NCI-H526 (cell line): ENCODE measurements at regions not wholly inside any gene's neighbourhood (a gene's known extent, or its start where the extent isn't known, plus 50 kb on each side); places are given as distances from the start of the nearest gene placed in this dataset.
A peak's percentile ranks its signal among the peaks of the same experiment; 100 is the strongest.
"Not testable (repeated sequence)": the region's sequence is repeated elsewhere in the genome, so short reads cannot be mapped to it uniquely, and the experiment has no call there.

Experiments
- DNase-seq, 2 experiments: peaks; one replicate each; lab custom pipeline; 2025; lab: John Stamatoyannopoulos, UW

GRCh38 chr14:86905386-86905926 lies 1087.5 kb downstream of the GALC start:
- not testable (repeated sequence) for DNase-seq

- DNase-seq, result no peak
Measured at GRCh38 chr14:86902176-86902950, 1090.6 kb downstream of the GALC start.

DNA sequence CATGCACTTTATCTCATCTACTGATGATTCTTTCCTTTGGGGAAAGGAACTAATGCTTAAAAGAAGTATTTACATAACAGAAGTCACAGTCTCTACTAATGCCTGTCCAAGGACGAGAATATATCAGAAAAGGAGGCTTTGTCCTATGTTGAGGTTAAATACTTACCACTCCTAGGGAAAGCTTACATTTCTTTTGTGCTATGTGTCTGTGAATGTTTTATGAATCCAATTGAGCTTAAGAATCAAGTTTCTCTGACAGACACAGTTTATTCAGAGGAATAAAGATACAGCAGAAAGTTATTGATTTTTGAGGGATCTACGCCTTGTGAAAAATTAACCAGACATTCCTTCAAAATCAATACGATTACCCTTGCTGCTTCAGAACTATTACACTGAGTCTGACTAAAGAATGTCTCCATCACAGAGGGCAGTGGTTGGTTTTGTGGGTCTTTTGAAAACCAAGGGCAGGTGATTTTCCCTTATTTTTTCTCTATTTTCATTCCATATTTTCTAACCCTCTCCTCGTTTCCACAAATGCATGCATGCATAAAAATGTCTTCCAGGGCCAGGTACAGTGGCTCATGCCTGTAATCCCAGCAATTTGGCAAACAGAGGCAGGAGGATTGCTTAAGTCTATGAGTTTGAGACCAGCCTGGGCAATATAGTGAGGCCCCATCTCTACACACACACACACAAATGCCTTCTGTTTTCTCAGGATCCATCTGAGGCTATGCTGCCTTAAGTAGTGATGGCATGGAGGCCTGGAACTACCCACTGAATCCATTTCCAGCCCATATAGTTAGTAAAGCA lies 1095.1 kb downstream of the GALC start:
- no peak for DNase-seq

- DNase-seq, result no peak
Measured at GRCh38 chr14:86897224-86897623, 1095.8 kb downstream of the GALC start.

DNA sequence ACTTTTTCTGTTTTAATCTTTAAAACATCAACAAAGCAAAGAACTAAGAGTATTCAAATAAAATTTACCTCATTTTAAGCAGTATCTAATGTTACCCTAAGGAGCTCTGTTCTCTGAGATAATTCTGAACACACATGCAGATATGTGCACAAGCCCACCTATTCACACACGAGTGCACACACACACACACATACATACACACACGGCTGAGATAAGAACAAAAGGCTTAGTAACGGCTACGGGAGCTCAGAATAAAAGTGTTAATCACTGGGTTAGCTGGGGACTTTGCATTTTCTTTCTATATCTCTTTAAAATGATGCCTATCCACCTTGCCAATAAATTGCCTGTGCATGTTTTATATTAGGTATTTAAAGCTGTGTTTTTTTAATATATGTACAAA lies 1096.3 kb downstream of the GALC start:
- no peak for DNase-seq

GRCh38 chr14:86892152-86892956 lies 1100.6 kb downstream of the GALC start:
- DNase-seq, result peak in 1 of 2 experiments; percentile 31

DNA sequence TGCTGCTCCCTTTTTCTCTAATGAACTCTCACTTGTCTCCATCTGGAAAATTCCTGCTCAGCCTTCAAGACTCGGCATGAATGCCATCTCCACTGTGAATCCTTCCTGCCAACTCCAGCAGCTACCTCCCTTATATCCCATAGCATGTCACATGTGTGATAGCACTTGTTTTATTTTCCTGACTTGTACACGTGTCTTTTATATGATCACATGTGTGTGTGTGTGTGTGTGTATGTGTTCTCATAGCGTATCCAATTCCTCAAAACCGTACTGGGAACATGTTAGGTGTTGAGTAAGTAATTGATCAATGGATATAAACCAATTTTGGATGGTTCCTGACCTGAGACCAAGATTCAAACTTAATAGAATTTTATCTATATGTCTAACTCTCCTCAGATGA lies 1107.7 kb downstream of the GALC start:
- DNase-seq, result no peak

DNA sequence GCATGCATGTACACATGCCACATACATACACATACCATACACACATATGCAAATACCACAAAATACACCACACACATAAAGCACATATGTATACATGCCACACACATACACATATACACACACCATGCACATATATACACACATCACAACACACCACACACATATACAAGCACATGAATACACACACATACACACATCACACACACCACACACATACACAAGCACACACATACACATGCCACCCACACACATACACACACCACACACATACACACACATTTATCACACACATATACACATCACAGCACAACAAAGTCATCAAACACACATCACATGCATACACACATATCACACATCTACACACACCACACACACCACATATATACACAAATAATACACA lies 1108.5 kb downstream of the GALC start:
- no peak for DNase-seq

- DNase-seq, result no peak
Measured at GRCh38 chr14:86882818-86883217, 1110.2 kb downstream of the GALC start.

DNA sequence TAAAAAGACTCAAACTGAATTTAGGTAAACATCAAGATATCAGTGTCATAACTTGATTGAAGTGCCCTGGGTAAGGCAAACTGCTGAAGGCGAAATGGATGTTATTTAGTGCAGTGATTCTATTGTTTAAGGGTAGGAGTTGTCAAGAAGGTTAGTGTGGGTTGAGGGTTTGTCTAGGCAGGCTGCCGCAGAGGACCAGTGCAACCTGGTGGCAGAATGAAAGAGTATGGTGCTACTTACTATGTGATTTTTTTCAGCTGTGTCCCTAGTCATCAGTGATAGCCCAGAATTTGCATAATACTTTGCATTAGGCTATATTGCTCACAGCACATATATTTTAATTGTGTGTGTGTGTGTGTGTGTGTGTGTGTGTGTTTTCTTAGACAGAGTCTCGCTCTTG lies 1127.0 kb downstream of the GALC start:
- peak; percentile 75 to 86 for DNase-seq

GRCh38 chr14:86858591-86858990 lies 1134.4 kb downstream of the GALC start:
- no peak for DNase-seq

- no peak for DNase-seq
Measured at GRCh38 chr14:86858031-86858430, 1135.0 kb downstream of the GALC start.

DNA sequence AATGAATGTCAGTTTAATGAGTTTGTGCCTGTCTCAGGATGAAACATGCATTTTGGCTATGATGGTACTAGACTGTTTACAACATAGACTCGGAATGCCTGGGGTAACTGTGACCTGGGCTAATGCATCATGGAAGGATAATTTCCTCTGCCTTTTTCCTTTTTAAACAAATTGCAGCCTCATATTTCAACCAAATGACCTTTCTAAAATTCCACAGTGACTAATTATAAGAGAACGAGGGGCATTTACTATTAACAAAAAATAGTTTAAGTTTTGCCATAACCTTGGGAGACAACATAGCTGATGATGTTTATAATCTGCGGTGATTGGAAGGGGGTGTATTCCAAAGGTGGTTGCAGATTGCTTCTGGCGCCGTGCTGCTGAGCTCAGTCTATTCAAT lies 1140.5 kb downstream of the GALC start:
- no peak for DNase-seq

GRCh38 chr14:86847140-86847539 lies 1145.8 kb downstream of the GALC start:
- DNase-seq, result no peak

- DNase-seq, result no peak
Measured at GRCh38 chr14:86838363-86838762, 1154.6 kb downstream of the GALC start.

DNA sequence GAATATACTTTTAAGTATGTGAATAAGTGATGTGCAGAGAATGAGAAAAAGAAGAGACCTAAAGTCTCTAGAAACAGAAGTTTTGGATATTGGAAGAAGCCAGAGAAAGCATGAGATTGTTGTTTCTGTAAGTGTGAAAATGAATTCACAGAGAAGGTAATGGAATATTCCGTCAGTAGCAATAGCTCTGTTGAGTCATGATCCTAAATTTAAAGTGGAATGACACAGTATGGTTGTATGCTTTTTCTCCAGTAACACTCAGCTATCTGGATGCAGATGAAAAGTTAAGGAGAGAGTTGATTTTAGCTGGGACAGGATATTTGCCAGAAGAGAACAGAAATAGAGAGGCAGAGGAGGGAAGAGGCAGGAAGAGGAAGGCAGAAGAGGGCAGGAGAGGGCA lies 1166.3 kb downstream of the GALC start:
- no peak for DNase-seq

DNA sequence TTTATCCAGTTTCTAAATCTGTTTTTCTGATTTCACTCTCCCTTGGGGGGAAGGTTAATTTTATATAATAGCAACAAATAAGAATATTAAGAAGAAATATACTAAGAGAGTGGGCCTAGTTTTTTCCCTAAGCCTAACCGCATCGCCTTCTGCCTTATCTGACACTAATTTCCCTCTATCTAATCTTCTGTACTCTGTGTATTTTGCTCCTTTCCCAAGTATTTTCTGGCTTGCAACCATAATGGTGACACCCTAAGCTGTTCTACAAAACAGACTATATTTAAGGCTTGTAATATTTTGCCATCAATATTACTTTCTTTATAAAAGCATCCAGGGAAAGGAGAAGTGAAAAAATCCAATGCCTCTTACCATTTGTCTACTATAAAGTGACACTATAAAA lies 1168.8 kb downstream of the GALC start:
- DNase-seq, result no peak

- no peak for DNase-seq
Measured at GRCh38 chr14:86823581-86823980, 1169.4 kb downstream of the GALC start.

DNA sequence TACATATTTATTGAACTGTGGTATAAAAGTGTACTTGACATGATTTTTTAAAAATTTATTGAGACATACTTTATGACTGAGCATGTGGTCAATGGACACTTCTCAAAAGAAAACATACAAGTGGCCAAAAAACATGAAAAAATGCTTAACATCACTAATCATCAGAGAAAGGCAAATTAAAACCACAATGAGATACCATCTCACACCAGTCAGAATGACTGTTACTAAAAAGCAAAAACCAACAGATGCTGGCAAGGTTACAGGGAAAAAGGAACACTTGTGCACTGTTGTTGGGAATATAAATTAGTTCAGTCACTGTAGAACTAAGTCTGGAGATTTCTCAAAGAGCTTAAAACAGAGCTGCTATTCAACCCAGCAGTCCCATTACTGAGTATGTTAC lies 1177.6 kb downstream of the GALC start:
- DNase-seq, result no peak

- DNase-seq, result no peak
Measured at GRCh38 chr14:86802726-86803125, 1190.3 kb downstream of the GALC start.

GRCh38 chr14:86799244-86799647 lies 1193.7 kb downstream of the GALC start:
- DNase-seq, result no peak

DNA sequence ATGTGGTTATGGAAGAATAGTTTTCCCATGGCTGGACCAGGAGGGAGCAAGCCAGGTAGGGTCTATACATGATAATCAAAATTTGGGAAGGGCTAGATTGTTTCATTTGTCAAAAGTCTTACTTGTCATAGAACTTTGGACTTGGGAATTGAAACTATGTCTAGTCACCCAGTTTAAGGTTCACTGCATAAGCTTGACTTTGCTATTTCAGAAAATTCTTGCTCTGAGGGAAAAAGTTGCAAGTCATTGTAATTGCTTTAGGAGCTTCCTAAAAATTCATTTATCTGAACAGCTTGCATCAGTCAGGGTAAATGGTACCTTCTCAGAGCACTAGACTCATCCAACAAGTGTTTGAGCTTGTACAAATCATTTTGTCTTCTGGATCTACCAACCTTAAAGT lies 1194.7 kb downstream of the GALC start:
- DNase-seq, result no peak

GRCh38 chr14:86797075-86797351 lies 1196.0 kb downstream of the GALC start:
- DNase-seq, result no peak
